ENCODE measurements at regions not wholly inside any gene's neighbourhood (a gene's known extent, or its start where the extent isn't known, plus 50 kb on each side); places are given as distances from the start of the nearest gene placed in this dataset.
"Not testable (repeated sequence)": the region's sequence is repeated elsewhere in the genome, so short reads cannot be mapped to it uniquely, and the experiment has no call there.

DNA sequence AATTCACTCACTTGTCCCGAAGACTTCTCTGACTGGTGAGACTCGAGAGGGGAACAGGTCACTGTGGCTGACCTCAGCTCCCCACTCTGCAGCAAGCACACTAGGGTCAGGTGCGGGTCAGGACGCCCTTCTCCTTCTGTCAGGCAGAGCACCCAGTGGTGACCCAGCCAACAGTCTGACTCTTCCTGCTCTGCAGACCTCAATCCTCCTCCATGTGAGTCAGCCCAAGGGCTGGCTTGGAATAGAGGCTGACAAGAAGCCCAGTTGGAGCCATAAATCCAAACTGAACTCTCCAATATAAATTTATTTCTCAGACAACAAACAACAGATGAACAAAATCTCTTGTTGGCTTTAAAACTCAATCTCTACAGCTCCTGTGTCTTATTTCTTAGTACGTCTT, 253.1 kb downstream of the SH3BP4 start:
- DNase-seq (ENCODE audit: low spot score): no peak
- intact Hi-C loops (cut with DNase I): no loop called here

DNA sequence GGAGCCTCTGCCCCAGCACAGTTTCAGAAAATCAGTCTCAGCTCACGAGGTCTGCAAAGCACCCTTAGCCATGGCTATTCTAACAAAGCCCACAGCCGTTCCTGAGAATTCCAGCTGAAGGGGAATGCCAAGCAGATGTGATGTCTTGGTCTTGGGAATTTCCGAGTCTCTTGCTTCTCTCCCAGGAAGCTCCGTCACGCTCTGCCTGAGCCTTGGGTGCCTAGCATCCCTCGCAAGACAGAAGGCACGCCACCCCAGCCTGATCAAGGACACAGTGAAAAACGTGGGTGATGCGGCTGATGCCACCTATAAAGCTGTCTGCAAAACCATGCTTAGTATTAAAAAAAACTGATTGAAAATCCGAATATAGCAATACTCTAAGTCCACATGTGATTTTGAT, 254.6 kb downstream of the SH3BP4 start:
- DNase-seq (ENCODE audit: low spot score): no peak
- intact Hi-C loops (cut with DNase I): no loop called here

DNA sequence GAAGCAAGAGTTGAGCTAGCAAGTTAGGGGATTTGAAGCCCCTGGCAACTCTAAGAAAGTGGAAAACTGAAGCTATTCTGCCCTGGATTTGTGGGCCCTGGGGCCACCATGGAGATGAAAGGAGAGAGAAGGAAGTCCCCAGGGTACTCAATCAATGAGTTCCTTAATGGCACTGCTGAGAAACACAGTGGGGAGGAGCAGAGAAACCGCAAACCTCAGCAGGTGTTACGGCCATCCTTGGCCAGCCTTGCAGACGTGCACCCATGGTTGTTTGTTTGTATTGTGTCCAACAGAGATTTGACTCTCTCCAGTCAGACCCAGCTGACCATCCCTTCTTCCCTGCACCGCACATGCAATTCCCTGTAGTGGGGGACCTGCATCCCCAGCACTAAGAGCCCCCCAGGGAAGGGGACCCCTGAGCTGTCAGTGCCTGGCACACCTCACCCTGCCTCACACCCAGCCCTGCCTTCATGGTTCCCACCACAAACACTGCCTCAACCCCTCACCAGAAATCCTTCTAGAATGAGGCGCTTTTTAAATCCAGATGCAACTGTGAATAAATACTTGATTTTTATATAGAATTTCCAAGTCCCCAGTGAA, 255.3 kb downstream of the SH3BP4 start:
- intact Hi-C loops (cut with DNase I): no loop called here
- DNase-seq (ENCODE audit: low spot score): no peak

DNA sequence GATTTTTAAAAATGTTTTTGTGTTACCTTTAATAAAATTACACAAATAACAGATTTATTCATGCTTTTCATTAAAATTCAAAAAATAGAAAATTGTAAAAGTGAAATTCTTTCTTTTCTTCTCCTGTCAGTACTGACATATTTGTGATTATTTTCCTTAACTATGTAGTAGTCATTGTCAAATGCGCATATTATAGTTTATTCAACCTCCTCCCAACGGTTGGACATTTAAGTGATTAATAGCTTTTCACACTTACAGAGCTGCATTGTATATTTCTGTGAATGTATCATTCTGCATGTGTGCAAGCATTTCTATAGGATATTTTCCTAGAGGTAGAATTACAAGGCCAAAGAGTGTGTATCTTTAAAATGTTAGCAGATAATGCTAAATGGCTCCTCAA, 259.2 kb downstream of the SH3BP4 start:
- no peak for DNase-seq (ENCODE audit: low spot score)
- intact Hi-C loops (cut with DNase I): no loop called here

DNA sequence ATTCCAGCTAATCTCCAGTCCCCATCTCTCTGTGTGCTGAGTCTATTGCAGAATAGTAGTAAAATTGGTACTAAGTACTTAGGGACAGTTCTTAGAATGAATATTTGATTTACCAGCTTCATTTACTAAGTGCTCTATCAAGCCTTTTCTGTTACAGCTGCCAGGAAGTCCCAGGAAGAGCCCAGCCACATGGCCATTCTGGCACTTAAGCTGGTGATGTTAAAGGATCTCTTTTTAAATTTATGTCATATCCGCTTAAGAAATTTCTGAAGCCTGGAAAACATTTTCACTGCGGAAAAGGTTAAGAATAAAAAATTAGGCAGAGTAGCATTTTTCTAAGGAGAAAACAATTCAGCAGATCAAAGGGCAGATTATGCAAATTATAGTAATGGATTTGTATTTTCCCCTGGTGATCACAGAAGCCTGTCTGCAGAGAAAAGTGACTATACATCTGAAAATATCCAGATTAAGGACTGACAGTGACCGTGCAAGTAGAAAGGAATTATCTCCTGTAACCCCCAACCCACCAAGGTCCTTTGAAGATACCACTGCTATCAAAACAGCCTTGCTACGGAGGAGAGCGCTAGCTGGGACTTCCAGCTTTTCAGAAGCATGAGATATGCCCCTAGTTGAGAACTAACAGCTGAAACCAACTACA, 260.8 kb downstream of the SH3BP4 start:
- intact Hi-C loops (cut with DNase I): no loop called here
- no peak for DNase-seq (ENCODE audit: low spot score)

DNA sequence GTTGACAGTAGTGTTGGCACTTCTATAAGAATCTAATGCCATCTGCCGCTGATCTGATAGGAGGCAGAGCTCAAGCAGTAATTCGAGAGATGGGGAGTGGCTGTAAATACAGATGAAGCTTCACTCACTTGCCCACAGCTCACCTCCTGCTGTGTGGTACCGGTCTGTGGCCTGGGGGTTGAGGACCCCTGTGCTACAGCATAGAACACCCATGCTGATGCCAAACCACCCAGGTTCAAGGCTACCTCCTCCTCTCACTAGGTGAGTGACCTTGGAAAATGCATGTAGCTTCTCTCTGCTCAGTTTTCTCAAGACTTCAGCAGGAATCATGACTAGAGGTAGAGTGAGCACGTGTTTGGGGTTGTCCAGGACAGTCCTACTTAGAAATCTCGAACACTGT, 263.4 kb downstream of the SH3BP4 start:
- no peak for DNase-seq (ENCODE audit: low spot score)
- intact Hi-C loops (cut with DNase I): no loop called here

DNA sequence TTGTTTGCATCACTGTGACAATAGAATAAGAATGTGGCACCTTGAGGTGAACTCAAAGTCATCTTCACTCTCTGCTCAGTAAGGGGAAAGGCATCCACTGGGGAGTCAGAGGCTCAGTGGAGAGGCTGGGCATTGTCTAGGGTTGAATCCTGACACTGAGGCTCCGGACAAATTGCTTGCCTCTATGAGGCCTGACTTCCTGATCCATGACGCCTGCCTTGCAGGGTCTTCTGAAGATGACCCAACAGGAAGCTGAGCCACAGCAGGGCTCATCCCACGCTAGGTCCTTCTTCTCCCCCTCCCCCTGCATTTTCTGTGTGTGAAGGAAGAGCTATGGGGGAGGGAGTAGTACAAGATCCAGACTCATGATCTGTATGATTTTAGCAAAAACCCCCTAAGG, 265.1 kb downstream of the SH3BP4 start:
- intact Hi-C loops (cut with DNase I): no loop called here
- no peak for DNase-seq (ENCODE audit: low spot score)

DNA sequence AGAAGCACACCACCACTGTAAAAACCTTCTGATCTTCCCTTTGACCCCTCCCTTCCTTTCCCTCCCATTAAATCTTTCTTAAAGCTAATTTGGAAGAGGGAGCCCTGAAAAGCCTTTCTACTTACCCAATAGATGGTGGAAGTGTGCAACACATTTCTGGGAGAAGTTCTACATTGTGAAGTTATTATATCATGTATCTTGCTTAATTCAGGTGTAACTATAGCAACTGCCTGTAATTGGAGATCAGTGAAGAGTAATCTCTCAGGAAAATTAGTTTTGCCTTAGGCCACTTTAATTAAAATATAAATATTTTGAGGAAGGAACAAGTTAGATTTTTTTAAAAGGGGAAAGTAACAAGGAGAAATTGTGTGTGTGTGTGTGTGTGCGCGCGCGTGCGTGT, 266.0 kb downstream of the SH3BP4 start:
- DNase-seq (ENCODE audit: low spot score): no peak
- intact Hi-C loops (cut with DNase I): no loop called here

DNA sequence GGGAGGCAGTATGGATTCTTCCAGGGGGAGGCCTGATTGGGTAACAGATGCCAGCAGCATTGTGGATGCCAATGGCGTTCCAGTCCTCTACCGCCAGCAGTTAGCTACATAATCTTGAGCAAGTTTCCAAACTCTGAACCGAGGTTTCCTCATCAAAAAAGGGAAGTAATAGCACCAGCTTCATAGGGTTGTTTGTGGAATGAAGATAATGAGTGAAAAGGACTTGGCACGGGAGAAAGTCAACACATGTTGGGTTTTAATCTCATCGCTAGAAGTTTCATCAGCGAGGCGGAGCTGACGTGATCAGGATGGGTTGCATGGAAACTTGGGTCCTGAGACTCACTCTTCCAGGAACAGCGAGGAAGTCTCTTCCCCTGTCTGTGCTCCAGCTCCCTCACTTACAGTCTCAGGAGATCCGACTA, 266.7 kb downstream of the SH3BP4 start:
- DNase-seq (ENCODE audit: low spot score): no peak
- intact Hi-C loops (cut with DNase I): no loop called here

DNA sequence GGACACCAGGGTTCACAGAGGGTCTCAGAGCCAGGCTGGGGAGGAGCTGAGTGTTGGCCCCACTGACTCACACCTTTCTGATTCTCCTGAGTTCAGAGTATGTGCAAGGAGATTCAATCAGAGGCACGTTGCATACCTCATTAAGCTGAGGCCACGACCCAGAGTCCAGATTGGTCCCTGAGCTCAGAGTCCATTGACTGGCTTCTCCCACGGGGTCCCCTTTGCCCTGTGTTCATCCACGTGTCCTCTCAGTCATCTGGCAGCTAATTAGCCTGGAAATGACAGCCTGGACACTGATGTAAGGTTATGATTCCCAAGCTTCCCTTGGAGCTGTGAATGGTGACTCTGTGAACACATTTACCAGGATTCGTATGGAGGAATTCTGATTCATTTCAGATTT, 267.2 kb downstream of the SH3BP4 start:
- intact Hi-C loops (cut with DNase I): no loop called here
- no peak for DNase-seq (ENCODE audit: low spot score)

DNA sequence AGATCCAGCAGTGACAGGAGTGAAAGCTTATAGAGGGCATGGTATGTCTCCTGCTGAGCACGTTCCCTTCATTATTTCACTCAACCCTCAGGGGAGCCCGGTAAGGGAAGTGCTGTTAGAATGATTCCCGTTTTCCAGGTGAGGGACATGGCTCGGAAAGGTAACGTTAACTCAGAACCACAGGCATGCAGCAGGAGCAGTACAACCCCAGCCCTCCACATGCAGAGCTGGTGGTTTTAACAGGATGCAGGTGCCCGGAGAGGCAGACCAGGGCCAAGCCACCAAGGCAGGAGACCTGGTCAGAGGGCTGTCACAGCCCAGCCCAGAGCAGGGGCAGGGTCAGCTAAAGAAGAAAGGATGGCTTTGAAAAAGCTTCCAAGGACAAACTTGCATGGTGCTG, 268.5 kb downstream of the SH3BP4 start:
- intact Hi-C loops (cut with DNase I): no loop called here
- DNase-seq (ENCODE audit: low spot score): no peak

DNA sequence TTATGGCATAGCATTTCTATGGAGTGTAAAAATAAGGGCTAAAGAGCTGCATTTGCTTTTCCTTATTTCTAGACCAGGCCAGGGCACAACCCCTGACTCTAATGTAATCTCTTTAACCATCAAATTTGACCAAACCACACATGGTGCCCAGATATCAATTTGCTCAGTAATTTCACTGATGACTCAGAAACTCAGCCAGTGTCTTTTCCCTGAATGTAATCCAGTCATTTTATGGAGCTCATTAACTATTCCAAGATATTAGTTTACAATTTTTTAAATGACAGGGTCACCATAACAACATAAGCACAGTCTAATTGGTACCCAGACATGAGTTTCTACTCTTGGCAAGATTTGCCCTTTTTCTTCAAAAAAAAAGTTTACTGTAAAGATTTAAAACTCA, 270.8 kb upstream of the AGAP1 start:
- DNase-seq (ENCODE audit: low spot score): no peak
- intact Hi-C loops (cut with DNase I): no loop called here

DNA sequence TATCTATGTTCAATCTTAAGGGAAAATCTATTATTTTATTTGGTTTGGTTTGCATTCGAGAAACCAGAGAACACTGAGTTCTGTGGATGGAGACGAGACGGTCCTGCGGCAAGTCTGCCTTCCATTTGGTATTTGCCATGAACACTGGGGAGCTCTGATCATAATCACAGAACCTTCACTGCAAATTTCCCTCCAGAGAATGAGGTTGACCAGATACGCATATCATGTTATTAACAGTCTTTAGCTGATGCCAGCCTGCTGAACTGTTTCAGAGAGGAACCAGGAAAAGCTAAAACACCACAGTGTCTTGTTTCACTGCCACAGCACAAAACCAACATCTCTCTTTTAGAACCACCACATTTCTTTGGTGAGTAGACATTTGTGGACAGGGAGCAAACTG, 269.4 kb upstream of the AGAP1 start:
- intact Hi-C loops (cut with DNase I): no loop called here
- no peak for DNase-seq (ENCODE audit: low spot score)

DNA sequence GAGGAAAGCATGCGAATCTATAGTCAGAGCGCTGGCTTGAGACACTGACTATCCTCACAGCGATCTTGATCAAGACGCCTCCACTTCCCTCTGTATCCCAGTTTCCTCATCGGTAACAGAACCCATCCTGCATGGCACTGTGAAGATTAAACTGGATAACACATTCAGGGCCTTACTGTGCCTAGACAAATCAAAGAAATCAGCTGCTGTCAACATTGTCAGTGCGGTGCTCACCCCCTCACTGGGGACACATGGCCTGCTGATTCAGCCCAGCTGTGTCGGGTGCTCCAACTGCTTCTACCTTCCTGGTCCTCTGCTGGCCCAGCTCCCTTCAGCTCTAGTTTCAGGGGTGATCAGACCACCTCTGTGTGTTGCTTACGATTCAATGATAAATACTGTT, 268.6 kb upstream of the AGAP1 start:
- intact Hi-C loops (cut with DNase I): no loop called here
- DNase-seq (ENCODE audit: low spot score): no peak

DNA sequence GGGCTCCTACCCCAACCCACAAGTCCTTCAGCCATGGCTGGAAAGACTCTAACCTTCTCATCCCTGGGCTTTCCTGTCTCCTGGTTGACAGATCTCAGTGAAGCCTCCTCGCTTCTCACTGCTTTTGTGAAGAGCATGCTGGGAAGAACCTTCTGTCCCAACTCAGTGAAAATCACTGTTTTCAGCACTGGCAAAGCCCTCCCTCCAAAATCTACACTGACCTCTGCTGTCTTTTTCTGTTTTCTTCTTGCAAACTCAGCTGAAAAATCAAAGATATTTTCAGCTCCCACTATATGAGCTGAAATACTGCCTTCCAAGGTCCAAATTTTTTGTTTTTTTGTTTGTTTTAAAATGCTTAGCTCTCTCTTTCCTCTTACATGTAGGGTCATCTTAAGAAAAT, 266.3 kb upstream of the AGAP1 start:
- intact Hi-C loops (cut with DNase I): no loop called here
- DNase-seq (ENCODE audit: low spot score): no peak

DNA sequence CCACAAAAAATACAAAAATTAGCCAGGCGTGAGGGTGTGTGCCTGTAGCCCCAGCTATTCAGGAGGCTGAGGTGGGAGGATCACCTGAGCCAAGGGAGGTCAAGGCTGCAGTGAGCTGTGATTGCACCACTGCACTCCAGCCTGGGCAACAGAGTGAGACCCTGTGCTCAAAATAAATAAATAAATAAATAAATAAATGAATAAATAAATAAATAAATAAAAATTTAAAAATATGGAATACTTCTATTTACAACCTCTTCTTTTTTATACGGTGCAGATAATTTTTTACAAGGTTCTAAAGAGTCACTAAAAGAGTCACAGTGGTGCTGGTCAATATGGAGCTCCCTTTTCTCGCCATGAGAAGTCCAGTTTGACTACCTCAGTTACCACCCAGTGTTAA, 265.4 kb upstream of the AGAP1 start:
- DNase-seq (ENCODE audit: low spot score); intact Hi-C loops (cut with DNase I): not testable (repeated sequence)

DNA sequence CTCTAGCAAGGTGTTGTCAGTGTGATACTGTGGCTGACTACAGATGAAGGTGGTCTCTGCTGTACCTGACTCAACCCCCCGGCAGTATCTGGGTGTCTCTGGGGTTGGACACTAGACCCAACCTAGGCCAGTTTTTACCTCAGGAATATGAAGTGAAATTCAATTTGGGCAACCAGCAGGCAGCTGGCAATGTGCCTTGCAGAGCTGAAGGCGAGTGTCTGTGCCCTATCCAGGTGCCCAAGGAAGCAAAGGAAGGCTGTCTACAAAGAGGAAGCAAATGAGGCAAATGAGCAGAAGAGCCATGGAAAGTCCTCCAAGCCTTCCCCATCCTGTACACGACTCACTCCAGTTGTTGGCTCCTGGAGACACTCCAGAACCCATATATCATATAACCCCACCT, 264.6 kb upstream of the AGAP1 start:
- intact Hi-C loops (cut with DNase I): no loop called here
- DNase-seq (ENCODE audit: low spot score): no peak

DNA sequence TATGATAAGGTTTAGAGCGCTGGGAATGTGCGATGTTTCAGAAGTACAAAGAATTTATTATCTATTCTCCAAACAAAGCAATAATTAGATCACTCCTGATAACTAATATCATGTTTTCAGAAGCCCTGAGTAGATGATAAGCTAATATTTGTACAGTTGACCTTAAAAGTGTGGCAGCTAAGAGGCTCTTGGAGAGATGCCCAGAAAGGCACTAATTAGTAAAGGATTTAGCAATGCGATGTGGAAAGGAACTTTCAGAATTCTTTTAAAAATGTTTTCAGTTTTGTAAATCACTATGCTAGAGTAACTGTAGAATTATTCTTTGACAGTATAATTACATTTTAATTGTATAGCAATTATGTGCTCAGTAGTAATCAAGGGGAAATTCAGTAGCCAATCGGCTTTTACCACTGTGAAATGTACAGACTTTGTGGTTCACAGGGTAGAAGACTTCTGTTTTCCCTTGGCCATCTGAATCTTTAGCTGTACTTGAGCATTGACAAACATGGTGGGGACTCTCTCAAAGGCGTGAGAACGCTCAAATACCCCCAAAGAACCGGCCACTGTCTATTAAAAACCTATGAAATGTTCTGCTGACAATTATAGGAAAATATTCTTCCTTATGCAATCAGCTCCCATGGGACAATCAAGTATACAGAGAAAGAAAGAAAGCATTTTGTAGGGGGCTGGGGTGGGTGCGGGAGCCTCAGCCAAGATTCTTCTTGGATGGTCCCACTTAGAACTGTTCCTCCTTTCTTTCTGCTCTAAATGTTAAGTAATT, 262.8 kb upstream of the AGAP1 start:
- intact Hi-C loops (cut with DNase I): no loop called here
- DNase-seq (ENCODE audit: low spot score): no peak

DNA sequence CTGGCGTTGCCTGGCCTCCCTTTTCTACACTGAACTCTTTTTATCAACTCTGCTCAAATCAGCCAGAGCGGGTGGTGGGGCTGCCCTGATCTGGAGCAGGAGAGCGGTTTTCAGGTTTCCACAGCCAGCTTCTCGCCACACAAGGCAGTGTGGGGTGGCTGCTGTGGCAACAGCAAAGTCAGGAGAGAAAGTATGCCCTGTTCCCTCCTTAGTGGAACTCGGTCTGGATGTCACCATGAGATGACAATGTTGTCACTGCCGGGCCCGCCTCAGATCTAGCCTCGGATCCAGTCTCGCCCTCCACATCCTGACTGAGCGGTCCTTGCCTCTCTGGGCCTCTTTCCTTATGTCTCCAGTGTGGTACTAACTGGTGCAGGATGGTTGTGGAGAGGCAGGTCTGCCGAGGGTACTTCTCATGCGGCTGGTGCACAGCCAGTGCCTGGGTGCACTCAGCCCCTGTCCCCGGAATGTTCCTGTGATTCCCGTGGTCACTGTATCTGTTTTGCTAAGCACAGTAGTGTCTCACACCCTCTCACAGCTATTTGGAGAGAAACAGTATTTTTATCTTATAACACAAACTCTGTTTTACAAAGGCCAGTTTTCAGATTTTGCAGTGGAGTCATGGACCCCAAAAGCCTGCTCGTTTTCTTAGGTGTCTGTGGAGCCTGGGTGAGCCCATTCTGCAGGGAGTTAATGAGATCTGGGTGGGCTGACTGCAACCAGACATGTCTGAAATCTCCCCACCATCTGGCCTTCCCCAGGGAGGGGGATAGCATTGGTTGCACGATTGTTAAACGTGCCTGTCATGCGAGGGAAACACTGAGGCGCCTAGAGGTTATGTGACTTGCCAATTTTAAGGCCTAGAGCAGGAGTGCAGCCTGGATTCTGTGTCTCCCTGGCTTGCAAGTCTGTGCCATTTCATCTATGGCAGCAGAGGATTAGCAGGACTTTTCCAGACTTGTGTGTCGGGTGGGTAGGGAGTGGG, 261.1 kb upstream of the AGAP1 start:
- intact Hi-C loops (cut with DNase I): no loop called here
- DNase-seq (ENCODE audit: low spot score): no peak

DNA sequence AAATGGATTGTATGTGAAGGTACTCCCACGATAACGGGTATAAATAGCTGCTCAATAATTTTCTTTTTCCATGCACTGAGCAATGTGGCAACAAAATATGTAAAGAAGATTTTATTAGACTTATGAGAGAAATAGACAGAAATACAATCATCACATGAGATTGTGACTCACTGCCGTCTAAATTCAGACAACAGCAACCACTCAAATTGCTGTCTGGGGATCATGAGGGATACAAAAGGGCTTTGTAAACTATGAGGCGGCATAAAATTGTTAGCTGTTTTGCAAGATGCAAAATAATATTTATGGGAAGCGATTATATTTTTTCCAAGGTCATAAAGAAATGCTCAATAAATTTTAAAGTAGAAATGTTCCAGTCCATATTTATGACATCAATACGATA, 259.1 kb upstream of the AGAP1 start:
- intact Hi-C loops (cut with DNase I): no loop called here
- DNase-seq (ENCODE audit: low spot score): no peak
